Panc1 (cell line): ENCODE measurements at regions not wholly inside any gene's neighbourhood (a gene's known extent, or its start where the extent isn't known, plus 50 kb on each side); places are given as distances from the start of the nearest gene placed in this dataset.

ENCODE experiments used
- ATAC-seq: fragments of 200-7000 bp; cut with Tn5 transposase; 2 replicates; pipeline ENCODE4 v1.9.1; 2020; ENCODE audit warnings: mild to moderate bottlenecking, moderate library complexity
- BruUV-seq: library from RNA; stranded (reverse); fragments of 400-500 nt; replicated peaks from 2 replicates; lab custom pipeline; 2021; lab: Mats Ljungman, UMichigan
- CTCF ChIA-PET: fragments of 300-600 bp; sonication (Branson Sonifier 250); formaldehyde crosslinking; loops from one replicate; lab custom pipeline; 2022; ENCODE audit warnings: antibody characterized with exemption; lab: Charles Lee
- POLR2A ChIA-PET: fragments of 300-600 bp; sonication (Branson Sonifier 250); formaldehyde crosslinking; loops from one replicate; lab custom pipeline; 2022; ENCODE audit warnings: antibody characterized with exemption; lab: Charles Lee
- DNase-seq: peaks from one replicate; pipeline ENCODE4 v3.0.0-alpha.2; 2010; ENCODE audit warnings: low read depth, low spot score
- H3K27ac ChIP-seq: 2 replicates; pipeline ENCODE4 v1.5.1; 2011; ENCODE audit warnings: mild to moderate bottlenecking, low read length, inconsistent platforms
- H3K27me3 ChIP-seq: fragments of 200-500 bp; sonication (Bioruptor generic); 2 replicates; pipeline ENCODE4 v1.6.0; 2014; ENCODE audit warnings: low read length, inconsistent platforms; ENCODE audit not compliant: control insufficient read depth, insufficient read depth
- H3K36me3 ChIP-seq: fragments of 200-500 bp; sonication (Bioruptor generic); 2 replicates; pipeline ENCODE4 v1.5.1; 2014; ENCODE audit warnings: inconsistent platforms, mild to moderate bottlenecking, low read length, moderate library complexity; ENCODE audit not compliant: control insufficient read depth, insufficient read depth
- H3K4me1 ChIP-seq: 2 replicates; pipeline ENCODE4 v1.5.1; 2011; ENCODE audit warnings: inconsistent platforms, mild to moderate bottlenecking, low read length, moderate library complexity; ENCODE audit not compliant: control insufficient read depth, insufficient read depth
- H3K4me3 ChIP-seq, 2 experiments: 2 replicates each; pipeline ENCODE4 v1.5.1; 2011 to 2012; ENCODE audit warnings: low read depth in 2 of 2, low read length in 2 of 2, mild to moderate bottlenecking in 2 of 2, inconsistent platforms in 1 of 2, moderate library complexity in 1 of 2
- H3K9me3 ChIP-seq: fragments of 200-500 bp; sonication (Bioruptor generic); 2 replicates; pipeline ENCODE4 v1.5.1; 2014; ENCODE audit warnings: low read depth, mild to moderate bottlenecking, inconsistent platforms, low read length, moderate library complexity; ENCODE audit not compliant: control insufficient read depth, insufficient read depth
- POLR2AphosphoS5 ChIP-seq: IDR thresholded peaks from 2 replicates; pipeline ENCODE4 v1.6.1; 2012; ENCODE audit warnings: mild to moderate bottlenecking, low read depth, low read length, moderate library complexity
- SIN3A ChIP-seq: IDR thresholded peaks from 2 replicates; pipeline ENCODE4 v1.6.1; 2012; ENCODE audit warnings: low read depth, mild to moderate bottlenecking, low read length, moderate library complexity, borderline replicate concordance; ENCODE audit not compliant: insufficient read depth
- TCF7L2 ChIP-seq: IDR thresholded peaks from 2 replicates; pipeline ENCODE4 v1.6.1; 2011; ENCODE audit warnings: mild to moderate bottlenecking, low read depth, low read length, inconsistent platforms
- in situ Hi-C: cut with HindIII; loops from 2 replicates; pipeline ENCODE4 v1.10.0; 2016; ENCODE audit warnings: low sequenced_read_pairs, low pct_unique_long_range_greater_than_20kb
- intact Hi-C: fragments of 100-400 bp; cut with micrococcal nuclease; formaldehyde crosslinking; loops from one replicate; pipeline ENCODE4 v1.10.0; 2022; ENCODE audit not compliant: unreplicated experiment
- TF ChIP-seq, protein P1 (sequence below), 2 experiments: IDR thresholded peaks; 2 replicates each; pipeline ENCODE4 v1.6.1; 2011 to 2012; ENCODE audit warnings: low read depth in 2 of 2, control low read depth in 1 of 2, low read length in 1 of 2, mild to moderate bottlenecking in 1 of 2, moderate library complexity in 1 of 2; ENCODE audit not compliant: insufficient read depth in 1 of 2
- TF ChIP-seq, protein P2 (sequence below): fragments of 450-650 bp; IDR thresholded peaks from 2 replicates; pipeline ENCODE4 v1.5.1; 2017; ENCODE audit warnings: mild to moderate bottlenecking

DNA sequence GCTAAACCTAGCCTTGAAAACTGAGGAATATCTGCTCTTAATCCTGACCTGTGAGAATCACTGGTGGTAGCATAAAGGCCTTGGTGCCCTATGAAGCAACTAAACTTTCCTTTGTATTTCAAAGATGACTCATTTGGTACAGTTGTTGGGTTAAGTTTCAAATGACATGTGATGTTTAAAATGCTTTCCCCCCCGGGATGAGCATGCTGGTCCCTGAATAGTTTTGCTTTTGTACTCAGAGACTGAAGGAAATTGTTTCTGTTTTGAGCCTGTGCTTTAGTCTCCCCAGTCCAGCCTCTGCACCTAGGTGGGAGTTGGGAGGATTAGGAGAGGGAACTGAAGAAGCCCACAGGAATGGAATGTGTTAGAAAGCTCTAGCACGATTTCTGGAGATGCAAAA lies 258.9 kb upstream of the NPY start:
- Histone ChIP-seq H3K27me3 (no peaks in the 10 kb centered on the region), H3K27ac (no peak overlapping the region), H3K4me1 (no peaks in the 10 kb centered on the region), H3K9me3 (no peaks in the 10 kb centered on the region), H3K36me3 (no peaks in the 10 kb centered on the region), H3K4me3 (no peak overlapping the region)
- TF ChIP-seq, protein P1, sequence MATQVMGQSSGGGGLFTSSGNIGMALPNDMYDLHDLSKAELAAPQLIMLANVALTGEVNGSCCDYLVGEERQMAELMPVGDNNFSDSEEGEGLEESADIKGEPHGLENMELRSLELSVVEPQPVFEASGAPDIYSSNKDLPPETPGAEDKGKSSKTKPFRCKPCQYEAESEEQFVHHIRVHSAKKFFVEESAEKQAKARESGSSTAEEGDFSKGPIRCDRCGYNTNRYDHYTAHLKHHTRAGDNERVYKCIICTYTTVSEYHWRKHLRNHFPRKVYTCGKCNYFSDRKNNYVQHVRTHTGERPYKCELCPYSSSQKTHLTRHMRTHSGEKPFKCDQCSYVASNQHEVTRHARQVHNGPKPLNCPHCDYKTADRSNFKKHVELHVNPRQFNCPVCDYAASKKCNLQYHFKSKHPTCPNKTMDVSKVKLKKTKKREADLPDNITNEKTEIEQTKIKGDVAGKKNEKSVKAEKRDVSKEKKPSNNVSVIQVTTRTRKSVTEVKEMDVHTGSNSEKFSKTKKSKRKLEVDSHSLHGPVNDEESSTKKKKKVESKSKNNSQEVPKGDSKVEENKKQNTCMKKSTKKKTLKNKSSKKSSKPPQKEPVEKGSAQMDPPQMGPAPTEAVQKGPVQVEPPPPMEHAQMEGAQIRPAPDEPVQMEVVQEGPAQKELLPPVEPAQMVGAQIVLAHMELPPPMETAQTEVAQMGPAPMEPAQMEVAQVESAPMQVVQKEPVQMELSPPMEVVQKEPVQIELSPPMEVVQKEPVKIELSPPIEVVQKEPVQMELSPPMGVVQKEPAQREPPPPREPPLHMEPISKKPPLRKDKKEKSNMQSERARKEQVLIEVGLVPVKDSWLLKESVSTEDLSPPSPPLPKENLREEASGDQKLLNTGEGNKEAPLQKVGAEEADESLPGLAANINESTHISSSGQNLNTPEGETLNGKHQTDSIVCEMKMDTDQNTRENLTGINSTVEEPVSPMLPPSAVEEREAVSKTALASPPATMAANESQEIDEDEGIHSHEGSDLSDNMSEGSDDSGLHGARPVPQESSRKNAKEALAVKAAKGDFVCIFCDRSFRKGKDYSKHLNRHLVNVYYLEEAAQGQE (IDR thresholded peaks at IDR 0.05; ENCODE audit: insufficient read depth in 1 of 2, low read depth in 2 of 2, low read length in 1 of 2) = no peak
- TF ChIP-seq SIN3A = no peak
- no peak for DNase-seq
- no TSS peak for BruUV-seq
- POLR2A ChIA-PET = no interaction called here
- CTCF ChIA-PET = no interaction called here
- intact Hi-C loops = no loop called here
- in situ Hi-C loops = no loop called here
- no peak for ATAC-seq

DNA sequence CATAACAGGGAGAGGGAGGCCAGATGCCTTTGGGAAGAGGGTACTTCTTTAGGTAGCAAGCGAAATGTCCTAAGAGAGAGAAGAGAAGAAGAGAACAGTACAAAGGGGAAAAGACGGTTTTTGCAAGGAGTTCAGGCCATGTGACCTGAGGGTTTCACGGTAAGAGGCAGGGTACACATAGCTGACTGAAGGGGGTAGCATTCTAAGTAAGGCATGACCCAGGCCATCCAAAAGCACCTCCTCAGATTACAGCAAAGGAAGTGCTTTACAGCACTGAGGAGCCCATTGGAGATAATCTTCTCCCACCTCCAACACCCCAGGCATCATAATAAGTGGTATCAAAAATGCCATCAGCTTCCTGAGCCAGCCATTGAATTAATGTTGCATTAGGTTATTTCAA lies 258.2 kb upstream of the NPY start:
- Histone ChIP-seq H3K4me1 (no peaks in the 10 kb centered on the region), H3K27me3 (no peaks in the 10 kb centered on the region), H3K27ac (no peak overlapping the region), H3K4me3 (no peak overlapping the region), H3K36me3 (no peaks in the 10 kb centered on the region), H3K9me3 (no peaks in the 10 kb centered on the region)
- ChIA-PET POLR2A (no interaction called here), CTCF (no interaction called here)
- no peak for DNase-seq
- ATAC-seq = no peak
- intact Hi-C loops = no loop called here
- in situ Hi-C loops = no loop called here
- TF ChIP-seq SIN3A (no peak), POLR2AphosphoS5 (no peak), TCF7L2 (no peak)
- TF ChIP-seq, protein P2, sequence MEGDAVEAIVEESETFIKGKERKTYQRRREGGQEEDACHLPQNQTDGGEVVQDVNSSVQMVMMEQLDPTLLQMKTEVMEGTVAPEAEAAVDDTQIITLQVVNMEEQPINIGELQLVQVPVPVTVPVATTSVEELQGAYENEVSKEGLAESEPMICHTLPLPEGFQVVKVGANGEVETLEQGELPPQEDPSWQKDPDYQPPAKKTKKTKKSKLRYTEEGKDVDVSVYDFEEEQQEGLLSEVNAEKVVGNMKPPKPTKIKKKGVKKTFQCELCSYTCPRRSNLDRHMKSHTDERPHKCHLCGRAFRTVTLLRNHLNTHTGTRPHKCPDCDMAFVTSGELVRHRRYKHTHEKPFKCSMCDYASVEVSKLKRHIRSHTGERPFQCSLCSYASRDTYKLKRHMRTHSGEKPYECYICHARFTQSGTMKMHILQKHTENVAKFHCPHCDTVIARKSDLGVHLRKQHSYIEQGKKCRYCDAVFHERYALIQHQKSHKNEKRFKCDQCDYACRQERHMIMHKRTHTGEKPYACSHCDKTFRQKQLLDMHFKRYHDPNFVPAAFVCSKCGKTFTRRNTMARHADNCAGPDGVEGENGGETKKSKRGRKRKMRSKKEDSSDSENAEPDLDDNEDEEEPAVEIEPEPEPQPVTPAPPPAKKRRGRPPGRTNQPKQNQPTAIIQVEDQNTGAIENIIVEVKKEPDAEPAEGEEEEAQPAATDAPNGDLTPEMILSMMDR = no peak
- TF ChIP-seq, protein P1 (IDR thresholded peaks at IDR 0.05; ENCODE audit: insufficient read depth in 1 of 2, low read depth in 2 of 2, low read length in 1 of 2) = no peak
- BruUV-seq = no TSS peak
